ENCODE measurements at regions not wholly inside any gene's neighbourhood (a gene's known extent, or its start where the extent isn't known, plus 50 kb on each side); places are given as distances from the start of the nearest gene placed in this dataset.
"Not testable (repeated sequence)": the region's sequence is repeated elsewhere in the genome, so short reads cannot be mapped to it uniquely, and the experiment has no call there.

- no peak for DNase-seq
Measured at GRCh38 chr3:144771381-144771870, 799.8 kb downstream of the DIPK2A start.

DNA sequence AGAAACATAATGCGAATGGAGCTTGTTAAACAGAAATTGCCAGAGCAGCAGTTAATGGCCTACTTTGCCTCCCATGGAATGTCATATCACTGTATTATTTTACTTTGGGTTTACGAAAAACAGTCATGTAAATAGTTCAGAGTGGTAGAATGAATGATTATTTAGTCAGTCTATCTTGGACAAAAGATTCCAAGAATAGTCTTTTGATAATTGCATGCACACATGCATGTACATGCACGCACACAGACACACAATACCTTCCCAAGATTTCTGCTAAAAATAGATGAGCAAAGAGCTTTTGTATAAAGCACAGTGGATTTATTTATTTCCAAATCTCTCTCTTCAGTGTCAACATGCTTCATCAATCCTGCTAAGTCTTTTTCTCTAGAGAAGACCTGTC, 800.7 kb downstream of the DIPK2A start:
- no peak for DNase-seq

DNA sequence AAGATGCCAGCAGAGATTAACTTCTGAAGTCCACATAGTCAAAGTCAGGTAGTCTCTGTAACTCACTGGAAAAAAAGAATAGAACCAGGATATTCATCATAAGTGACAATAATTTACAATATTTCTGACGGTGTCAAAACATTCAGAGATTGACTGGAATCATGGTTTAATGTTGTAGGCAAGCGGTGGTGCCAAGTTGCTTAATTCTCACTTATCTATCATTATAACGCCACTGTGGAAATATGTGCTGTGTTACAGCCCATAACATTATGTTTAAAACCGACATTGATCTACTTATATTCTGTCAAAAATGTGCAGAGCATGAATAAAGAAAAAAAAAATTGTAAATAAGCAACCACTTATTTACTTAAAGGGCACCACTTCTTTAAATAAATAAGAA, 801.7 kb downstream of the DIPK2A start:
- DNase-seq, result no peak

GRCh38 chr3:144774897-144775296, 803.3 kb downstream of the DIPK2A start:
- DNase-seq, result no peak

- no peak for DNase-seq
Measured at GRCh38 chr3:144775551-144775950, 803.9 kb downstream of the DIPK2A start.

DNA sequence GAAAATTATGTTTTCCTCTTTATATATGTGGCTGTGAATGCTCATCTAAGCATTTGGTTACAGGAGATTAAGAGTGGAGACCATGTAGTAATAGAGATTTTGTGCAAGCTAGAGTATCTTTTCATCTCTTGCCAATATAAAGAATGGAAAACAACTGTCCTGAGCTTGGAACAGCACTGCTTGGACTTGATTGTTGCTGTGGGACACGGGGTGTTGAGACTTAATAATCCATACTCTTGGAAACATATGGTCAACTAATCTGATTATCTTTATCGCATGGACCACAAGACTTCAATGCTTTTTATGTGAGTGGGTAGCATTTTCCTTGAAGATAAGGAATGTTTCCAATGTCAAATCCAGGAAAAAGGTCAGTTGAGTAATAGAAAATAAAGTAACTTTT, 806.3 kb downstream of the DIPK2A start:
- no peak for DNase-seq

DNA sequence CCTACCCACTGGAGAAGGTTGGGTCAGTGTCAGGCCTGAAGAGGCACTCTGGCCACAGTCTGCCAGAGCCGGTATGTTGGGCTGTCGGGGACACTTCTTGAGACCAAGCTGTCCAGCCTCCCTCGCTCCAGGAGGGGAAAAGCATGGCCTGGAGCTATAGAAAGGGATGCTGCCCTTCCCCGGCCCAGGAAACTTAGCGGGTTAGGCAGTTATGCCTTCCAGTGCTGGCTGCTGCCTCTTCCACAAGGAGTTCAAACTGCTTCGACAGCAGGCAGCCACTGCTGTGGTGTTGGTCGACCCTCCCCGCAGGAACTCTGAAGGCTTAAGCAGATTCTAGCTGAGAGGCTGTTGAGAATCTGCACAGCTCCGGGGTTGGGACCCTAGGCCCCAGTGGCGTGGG, 819.4 kb downstream of the DIPK2A start:
- DNase-seq, result no peak

DNA sequence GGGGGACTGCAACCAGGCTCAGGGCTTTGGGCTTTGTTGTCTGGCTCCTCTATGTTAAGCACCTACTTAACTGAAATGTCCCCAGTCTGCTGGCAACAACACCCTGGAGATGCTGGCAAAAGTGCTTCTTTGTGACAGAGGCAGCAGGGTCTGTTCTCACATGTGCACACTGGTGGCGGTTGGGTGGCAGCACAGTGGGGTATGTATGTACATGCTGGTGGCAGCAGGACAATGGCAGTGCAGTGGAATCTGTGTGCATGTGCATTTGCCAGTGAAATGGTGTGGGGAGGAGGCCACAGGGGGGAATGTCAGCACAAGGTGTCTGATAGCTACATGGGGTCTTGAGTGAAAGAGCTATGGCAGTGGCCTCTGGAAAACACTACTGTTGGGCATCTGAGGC, 830.3 kb downstream of the DIPK2A start:
- DNase-seq, result no peak

DNA sequence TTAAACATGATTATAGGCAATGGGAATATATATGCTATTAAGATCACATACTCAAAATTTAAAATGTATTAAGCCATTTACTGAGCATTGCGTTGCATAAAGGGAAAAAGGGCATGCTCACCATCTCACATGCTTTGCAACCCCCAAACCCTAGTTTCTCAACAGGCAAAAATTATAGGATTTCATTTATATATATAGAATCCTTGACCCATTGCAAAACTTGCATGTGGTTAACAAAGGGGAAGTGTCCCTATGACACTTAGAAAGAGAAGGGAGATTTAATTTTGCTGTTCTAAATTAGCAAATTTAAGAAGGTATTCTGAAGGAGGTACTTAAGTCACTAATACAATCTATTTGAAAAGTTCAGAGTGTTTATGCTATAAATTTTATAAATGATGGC, 837.8 kb downstream of the DIPK2A start:
- peak; percentile 20 for DNase-seq

GRCh38 chr3:144810160-144810559, 838.5 kb downstream of the DIPK2A start:
- DNase-seq, result no peak

DNA sequence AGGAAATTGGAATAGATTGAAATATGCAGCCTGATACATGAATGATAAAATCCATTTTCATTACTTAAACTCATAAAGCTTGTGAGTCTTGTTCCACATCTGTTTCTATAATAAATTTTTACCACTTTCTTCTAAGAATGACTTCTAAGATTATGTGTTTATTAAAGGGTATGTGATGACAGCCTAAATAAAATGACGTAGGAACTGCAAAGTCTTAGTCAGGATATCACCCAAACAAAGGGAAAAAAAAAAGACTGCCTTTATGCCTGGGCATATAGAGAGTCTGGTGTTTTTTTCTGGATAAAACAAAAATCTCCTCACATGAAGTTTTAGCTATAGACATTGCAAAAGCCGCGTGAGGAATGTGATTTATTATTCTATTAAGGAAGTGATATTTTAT, 844.0 kb downstream of the DIPK2A start:
- no peak for DNase-seq

- DNase-seq, result no peak
Measured at GRCh38 chr3:144816323-144816722, 844.7 kb downstream of the DIPK2A start.

DNA sequence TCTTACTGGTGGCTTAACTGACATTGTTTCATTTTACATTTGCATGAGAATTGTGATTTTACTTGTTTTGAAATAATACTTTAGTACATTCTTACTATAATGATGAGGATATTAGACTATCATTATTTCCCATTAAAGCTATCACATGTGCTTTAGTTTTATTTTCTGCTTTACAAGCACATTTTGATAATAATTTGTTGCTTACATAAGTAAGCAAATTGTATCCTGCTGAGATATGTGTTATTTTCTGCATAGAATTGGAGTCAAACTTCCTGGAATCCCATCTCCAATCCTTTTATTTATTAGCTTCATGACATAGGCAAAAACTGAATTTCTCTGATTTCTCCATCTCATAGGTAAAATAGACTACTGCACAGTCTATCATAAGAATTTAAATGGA, 847.4 kb downstream of the DIPK2A start:
- no peak for DNase-seq

- DNase-seq, result not testable (repeated sequence)
Measured at GRCh38 chr3:144820232-144820631, 848.6 kb downstream of the DIPK2A start.

DNA sequence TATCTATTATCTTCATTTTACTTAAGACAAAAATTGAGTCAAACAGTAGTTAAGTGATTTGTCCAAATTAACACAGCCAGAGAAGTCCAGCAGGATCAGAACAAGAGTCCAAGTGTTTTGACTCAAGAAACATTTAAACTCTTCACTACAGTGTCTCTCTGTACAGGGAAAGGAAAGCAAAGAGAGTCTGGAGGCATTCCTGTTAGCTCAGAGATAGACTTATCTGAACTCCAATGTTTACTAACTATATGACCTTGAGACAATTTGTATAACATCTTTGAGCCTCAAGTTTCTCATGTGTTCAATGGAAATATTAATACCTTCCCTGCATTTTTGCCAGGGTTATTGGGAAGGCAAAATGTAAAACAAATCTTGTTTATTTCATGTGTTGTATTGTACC, 849.1 kb downstream of the DIPK2A start:
- DNase-seq, result no peak

GRCh38 chr3:144821583-144821982, 850.0 kb downstream of the DIPK2A start:
- DNase-seq, result peak; percentile 1

DNA sequence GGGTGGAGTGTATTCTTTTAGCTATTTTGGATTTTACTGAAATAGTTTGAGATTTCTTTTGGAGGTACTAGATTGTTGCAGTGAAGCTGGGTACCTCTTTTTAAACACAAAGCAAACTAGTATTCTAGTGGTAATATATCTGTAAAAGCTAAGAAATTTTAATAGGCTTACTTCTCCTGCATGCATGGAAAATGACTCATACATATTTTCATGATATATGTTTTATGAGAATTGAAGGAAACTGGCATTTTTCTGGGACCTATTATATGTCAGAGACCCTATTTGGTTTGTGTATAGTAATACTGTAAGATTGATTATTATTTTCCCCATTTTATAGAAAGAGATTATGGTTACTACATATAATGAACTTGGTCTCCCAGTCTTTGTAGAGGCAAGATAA, 851.0 kb downstream of the DIPK2A start:
- DNase-seq, result no peak

GRCh38 chr3:144831955-144832716, 860.5 kb downstream of the DIPK2A start:
- no peak for DNase-seq

GRCh38 chr3:144839991-144840390, 868.4 kb downstream of the DIPK2A start:
- no peak for DNase-seq

DNA sequence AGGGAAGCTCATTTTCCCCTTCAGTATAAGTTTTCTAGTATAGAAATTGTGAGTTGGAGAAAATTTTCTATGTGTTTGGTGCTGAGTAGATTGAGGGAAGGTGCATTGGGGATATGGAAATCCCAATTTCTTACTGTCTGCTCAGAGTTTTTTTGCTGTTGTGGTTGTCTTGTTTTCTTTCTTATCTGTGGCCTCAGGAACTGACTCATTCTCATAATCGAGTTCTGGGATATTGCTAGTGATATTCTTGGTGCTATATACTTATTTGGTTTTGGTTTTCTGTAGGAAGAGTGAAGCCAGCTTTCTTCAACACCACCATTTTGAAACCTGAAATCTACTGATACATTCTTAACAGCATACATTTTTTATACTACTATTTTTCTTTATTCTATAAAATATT, 869.2 kb downstream of the DIPK2A start:
- DNase-seq, result no peak

GRCh38 chr3:144843099-144843498, 871.5 kb downstream of the DIPK2A start:
- no peak for DNase-seq

GRCh38 chr3:144852999-144853398, 881.4 kb downstream of the DIPK2A start:
- no peak for DNase-seq

- DNase-seq, result not testable (repeated sequence)
Measured at GRCh38 chr3:144854020-144854419, 882.4 kb downstream of the DIPK2A start.

DNA sequence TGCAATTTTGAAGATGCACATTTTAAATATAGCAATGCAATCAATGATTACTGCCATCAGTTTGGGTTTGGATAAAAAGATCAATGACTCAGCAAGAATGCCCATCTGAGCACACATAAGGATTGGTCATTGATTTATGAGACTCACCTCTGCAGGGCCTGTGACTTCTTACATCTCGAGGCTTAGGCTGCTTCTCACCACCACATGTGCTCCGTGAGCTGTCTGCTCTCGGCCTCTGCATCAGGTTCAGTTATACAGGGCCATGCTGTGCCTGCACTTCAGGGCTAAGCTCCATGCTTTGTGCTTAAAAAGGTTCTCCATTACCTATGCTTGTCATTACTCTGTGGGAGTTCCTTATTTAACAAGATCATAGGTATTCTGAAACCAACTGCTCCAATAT, 887.5 kb downstream of the DIPK2A start:
- no peak for DNase-seq

GRCh38 chr3:144864646-144865045, 893.0 kb downstream of the DIPK2A start:
- DNase-seq, result no peak
